PFSK-1 (cell line): ENCODE measurements at regions not wholly inside any gene's neighbourhood (a gene's known extent, or its start where the extent isn't known, plus 50 kb on each side); places are given as distances from the start of the nearest gene placed in this dataset.

Source experiments
- FOXP2 ChIP-seq: optimal IDR thresholded peaks from 2 replicates; pipeline ENCODE3; 2011; ENCODE audit warnings: borderline replicate concordance, control low read depth, inconsistent platforms; ENCODE audit not compliant: insufficient read depth; ENCODE audit errors: extremely low read length, extremely low read depth
- POLR2AphosphoS5 ChIP-seq: IDR thresholded peaks from 2 replicates; pipeline ENCODE4 v1.6.1; 2012; ENCODE audit warnings: low read depth, mild to moderate bottlenecking, control low read depth, low read length, moderate library complexity
- SIN3A ChIP-seq: IDR thresholded peaks from 2 replicates; pipeline ENCODE4 v1.6.1; 2012; ENCODE audit warnings: mild to moderate bottlenecking, low read length, moderate library complexity, borderline replicate concordance; ENCODE audit not compliant: insufficient read depth
- TAF1 ChIP-seq: IDR thresholded peaks from 2 replicates; pipeline ENCODE4 v1.6.1; 2012; ENCODE audit warnings: low read length, control low read depth, borderline replicate concordance; ENCODE audit not compliant: insufficient read depth
- TF ChIP-seq, protein P1 (sequence below), 2 experiments: IDR thresholded peaks; 2 replicates each; pipeline versions ENCODE4 v1.6.1 to v1.8.0; 2011 to 2012; ENCODE audit warnings: low read depth in 2 of 2, low read length in 2 of 2, control low read depth in 1 of 2, inconsistent platforms in 1 of 2, mild to moderate bottlenecking in 1 of 2, moderate library complexity in 1 of 2; ENCODE audit not compliant: insufficient read depth in 1 of 2

DNA sequence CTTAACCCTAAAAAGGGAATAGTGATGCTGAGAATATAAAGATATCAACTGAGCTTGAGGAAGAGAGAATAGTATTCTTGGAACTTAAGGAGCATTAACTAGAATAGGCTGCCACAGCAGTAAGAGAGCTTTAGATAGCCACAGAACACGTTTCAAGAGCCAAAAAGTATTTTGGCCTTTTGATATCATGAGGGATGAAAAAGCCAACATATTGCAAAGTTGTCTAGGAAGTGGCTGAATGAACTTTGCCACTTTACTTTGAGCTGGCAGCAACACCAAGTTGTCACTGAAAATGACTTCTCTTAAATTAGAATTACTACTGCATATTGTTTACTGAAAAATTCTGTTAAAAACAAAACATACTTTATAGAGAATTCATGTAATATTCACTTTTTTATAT, 1476.2 kb downstream of the MRPL39 start:
- TF ChIP-seq, protein P1, sequence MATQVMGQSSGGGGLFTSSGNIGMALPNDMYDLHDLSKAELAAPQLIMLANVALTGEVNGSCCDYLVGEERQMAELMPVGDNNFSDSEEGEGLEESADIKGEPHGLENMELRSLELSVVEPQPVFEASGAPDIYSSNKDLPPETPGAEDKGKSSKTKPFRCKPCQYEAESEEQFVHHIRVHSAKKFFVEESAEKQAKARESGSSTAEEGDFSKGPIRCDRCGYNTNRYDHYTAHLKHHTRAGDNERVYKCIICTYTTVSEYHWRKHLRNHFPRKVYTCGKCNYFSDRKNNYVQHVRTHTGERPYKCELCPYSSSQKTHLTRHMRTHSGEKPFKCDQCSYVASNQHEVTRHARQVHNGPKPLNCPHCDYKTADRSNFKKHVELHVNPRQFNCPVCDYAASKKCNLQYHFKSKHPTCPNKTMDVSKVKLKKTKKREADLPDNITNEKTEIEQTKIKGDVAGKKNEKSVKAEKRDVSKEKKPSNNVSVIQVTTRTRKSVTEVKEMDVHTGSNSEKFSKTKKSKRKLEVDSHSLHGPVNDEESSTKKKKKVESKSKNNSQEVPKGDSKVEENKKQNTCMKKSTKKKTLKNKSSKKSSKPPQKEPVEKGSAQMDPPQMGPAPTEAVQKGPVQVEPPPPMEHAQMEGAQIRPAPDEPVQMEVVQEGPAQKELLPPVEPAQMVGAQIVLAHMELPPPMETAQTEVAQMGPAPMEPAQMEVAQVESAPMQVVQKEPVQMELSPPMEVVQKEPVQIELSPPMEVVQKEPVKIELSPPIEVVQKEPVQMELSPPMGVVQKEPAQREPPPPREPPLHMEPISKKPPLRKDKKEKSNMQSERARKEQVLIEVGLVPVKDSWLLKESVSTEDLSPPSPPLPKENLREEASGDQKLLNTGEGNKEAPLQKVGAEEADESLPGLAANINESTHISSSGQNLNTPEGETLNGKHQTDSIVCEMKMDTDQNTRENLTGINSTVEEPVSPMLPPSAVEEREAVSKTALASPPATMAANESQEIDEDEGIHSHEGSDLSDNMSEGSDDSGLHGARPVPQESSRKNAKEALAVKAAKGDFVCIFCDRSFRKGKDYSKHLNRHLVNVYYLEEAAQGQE (IDR thresholded peaks at IDR 0.05; ENCODE audit: insufficient read depth in 1 of 2, low read depth in 2 of 2, low read length in 2 of 2) = no peak
- TF ChIP-seq FOXP2 (no peak), TAF1 (no peak), SIN3A (no peak)

DNA sequence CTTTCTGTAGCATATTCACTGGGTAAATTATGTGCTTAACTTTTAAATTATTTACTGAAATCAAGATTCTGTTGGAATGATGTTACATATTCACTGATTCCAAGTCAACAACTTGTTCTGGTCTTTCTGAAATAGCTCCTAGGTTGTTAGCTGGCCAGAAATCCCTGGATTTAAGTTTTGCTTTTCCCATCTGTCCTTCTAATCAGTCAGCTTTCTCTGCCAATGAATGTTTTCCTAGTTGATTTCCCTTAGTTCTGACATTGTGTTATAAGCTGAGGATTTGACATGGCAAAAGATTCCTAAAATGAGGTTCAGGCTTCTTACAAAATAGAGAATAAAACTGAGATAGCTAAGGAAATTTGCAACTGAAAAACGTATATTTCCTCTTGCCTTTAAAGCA, 1479.6 kb downstream of the MRPL39 start:
- TF ChIP-seq TAF1 (no peak), FOXP2 (no peak), SIN3A (no peak), POLR2AphosphoS5 (no peak)
- TF ChIP-seq, protein P1 (IDR thresholded peaks at IDR 0.05; ENCODE audit: insufficient read depth in 1 of 2, low read depth in 2 of 2, low read length in 2 of 2) = no peak

DNA sequence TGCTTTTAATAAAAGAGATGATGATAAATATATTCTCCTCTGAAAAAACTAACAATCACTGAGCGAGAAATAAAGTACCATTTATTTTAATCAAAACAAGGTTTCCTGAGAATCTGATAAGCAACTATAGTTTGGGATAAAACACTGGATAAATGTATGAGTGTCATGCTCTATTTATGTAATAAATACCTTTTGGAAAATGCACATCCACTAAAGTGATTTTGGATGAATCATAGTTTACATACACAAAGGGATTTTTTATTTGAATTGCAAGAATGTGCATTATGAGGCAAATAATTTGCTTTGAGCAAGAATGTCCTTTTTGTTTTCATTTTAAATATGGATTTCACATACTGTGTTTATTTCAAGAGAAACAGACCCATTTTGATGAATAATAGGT, 1483.5 kb downstream of the MRPL39 start:
- TF ChIP-seq POLR2AphosphoS5 (no peak), TAF1 (no peak), FOXP2 (no peak)

DNA sequence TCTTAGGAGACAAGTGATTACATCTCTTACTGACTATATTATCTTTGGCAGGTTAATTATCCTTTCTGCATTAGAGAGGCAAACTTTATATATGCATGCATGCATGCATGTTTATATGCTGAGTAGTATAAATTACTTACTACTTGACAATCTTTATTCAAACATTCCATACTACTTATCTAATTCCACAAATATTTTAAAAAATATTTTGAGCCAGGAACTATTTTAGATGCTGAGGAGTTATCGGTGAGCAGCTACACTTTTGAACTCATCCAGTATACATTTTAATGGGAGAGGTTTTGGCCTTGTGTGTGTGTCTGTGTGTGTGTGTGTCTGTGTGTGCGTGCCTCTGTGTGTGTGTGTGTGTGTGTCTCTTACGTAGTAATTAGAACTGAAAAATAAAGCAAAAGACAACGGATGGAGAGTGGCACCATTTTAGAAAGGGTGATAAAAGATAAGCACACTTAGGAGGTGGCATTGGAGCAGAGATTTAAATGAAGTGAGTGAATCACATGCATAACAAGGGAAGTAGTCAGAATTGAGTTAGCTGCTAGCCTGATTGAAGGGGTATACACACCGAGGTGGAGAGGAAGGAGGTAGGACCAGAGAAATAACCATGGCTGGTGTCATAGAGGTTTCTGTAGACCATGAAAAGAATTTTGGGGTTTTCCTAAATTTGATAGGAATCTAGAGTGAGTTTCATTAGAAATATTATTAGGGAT, 1488.4 kb downstream of the MRPL39 start:
- no peak for TF ChIP-seq POLR2AphosphoS5
- no peak for TF ChIP-seq FOXP2
- TF ChIP-seq, protein P1 (IDR thresholded peaks at IDR 0.05; ENCODE audit: insufficient read depth in 1 of 2, low read depth in 2 of 2, low read length in 2 of 2) = no peak
- TF ChIP-seq SIN3A = no peak
- no peak for TF ChIP-seq TAF1

DNA sequence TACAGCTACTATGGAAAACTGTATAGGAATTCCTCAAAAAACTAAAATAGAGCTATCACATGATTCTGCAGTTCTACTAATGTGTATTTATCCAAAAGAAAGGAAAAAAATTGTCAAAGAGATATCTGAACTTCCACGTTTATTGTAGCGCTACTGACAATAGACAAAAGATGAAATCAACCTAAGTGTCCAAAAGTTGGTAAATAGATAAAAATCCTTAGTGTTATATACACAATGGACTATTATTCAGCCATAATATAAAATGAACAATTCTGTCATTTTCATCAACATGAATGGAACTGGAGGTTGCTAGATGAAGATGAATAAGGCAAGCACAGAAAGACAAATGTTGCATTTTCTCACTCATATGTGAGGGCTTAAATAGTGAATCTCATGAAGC, 1492.1 kb downstream of the MRPL39 start:
- TF ChIP-seq, protein P1 (IDR thresholded peaks at IDR 0.05; ENCODE audit: insufficient read depth in 1 of 2, low read depth in 2 of 2, low read length in 2 of 2) = no peak
- no peak for TF ChIP-seq POLR2AphosphoS5
- TF ChIP-seq TAF1 = no peak
- TF ChIP-seq SIN3A = no peak
- no peak for TF ChIP-seq FOXP2
